NB4 (cell line): ENCODE measurements at regions not wholly inside any gene's neighbourhood (a gene's known extent, or its start where the extent isn't known, plus 50 kb on each side); places are given as distances from the start of the nearest gene placed in this dataset.

Experiments
- DNase-seq: peaks from one replicate; pipeline ENCODE4 v3.0.0; 2010; ENCODE audit warnings: low read depth
- H3K4me3 ChIP-seq: one replicate; pipeline ENCODE4 v1.5.1; 2011; ENCODE audit warnings: mild to moderate bottlenecking, low read depth, low read length, moderate library complexity
- MYC ChIP-seq: IDR thresholded peaks from 2 replicates; pipeline ENCODE4 v1.6.1; 2011; ENCODE audit warnings: low read depth, low read length
- POLR2A ChIP-seq: IDR thresholded peaks from 2 replicates; pipeline ENCODE4 v1.6.1; 2011; ENCODE audit warnings: mild to moderate bottlenecking; ENCODE audit not compliant: insufficient read length; ENCODE audit errors: extremely low read depth
- TF ChIP-seq, protein P1 (sequence below): IDR thresholded peaks from one replicate; pipeline ENCODE4 v1.5.1; 2012; ENCODE audit warnings: low read depth, low read length
- TF ChIP-seq, protein P2 (sequence below): IDR thresholded peaks from 2 replicates; pipeline ENCODE4 v1.6.1; 2011; ENCODE audit warnings: low read depth, low read length

DNA sequence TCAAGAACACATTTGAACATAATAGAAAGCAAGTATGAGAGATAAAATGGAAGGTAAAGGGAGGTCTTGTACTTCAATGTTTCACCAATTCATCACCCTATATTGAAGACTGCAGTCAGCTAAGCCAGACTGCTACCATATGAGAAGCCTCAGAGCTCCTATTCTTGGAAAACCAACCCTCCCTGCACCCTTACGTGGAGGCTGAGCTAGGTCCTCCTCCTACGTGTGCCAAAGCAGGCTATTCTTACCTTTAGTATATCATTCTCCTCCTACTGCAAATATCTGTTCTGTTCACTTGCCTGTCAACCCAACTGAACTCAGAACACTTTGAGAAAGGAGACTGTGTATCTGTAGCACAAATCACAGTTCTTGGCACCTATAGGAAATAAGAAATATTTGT, 255.8 kb upstream of the HNRNPA3 start:
- H3K4me3 ChIP-seq, result no peak overlapping the region
- TF ChIP-seq, protein P1, sequence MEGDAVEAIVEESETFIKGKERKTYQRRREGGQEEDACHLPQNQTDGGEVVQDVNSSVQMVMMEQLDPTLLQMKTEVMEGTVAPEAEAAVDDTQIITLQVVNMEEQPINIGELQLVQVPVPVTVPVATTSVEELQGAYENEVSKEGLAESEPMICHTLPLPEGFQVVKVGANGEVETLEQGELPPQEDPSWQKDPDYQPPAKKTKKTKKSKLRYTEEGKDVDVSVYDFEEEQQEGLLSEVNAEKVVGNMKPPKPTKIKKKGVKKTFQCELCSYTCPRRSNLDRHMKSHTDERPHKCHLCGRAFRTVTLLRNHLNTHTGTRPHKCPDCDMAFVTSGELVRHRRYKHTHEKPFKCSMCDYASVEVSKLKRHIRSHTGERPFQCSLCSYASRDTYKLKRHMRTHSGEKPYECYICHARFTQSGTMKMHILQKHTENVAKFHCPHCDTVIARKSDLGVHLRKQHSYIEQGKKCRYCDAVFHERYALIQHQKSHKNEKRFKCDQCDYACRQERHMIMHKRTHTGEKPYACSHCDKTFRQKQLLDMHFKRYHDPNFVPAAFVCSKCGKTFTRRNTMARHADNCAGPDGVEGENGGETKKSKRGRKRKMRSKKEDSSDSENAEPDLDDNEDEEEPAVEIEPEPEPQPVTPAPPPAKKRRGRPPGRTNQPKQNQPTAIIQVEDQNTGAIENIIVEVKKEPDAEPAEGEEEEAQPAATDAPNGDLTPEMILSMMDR, result no peak
- TF ChIP-seq, protein P2, sequence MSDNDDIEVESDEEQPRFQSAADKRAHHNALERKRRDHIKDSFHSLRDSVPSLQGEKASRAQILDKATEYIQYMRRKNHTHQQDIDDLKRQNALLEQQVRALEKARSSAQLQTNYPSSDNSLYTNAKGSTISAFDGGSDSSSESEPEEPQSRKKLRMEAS, result no peak
- TF ChIP-seq POLR2A, result no peak
- TF ChIP-seq MYC, result no peak
- no peak for DNase-seq

GRCh38 chr2:176959614-176960013, 253.0 kb upstream of the HNRNPA3 start:
- TF ChIP-seq POLR2A (no peak), MYC (no peak)
- TF ChIP-seq, protein P1, result no peak
- TF ChIP-seq, protein P2, result no peak
- DNase-seq, result no peak
- no peak overlapping the region for H3K4me3 ChIP-seq

DNA sequence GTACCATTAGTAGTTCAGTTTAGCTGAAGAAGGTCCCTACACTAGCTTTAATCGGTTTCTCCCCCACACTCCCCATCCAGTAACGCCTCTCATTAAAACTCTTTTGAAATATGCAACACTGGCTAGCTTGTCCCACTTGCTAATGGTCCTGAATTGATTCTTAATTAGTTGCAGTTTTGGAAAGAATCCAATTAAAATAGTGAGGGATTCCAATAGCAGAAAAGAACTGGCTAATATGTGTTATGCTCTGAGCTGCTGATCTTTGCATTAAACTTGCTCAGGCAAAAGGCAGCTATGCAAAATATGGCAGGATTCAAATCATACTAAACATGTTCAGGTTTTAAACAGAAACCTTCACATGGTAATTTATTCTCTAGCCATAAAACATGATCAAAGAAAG, 252.5 kb upstream of the HNRNPA3 start:
- H3K4me3 ChIP-seq, result no peak overlapping the region
- DNase-seq, result no peak
- no peak for TF ChIP-seq MYC
- TF ChIP-seq, protein P2, result no peak
- TF ChIP-seq, protein P1, result no peak
- TF ChIP-seq POLR2A, result no peak

GRCh38 chr2:176960736-176961520, 251.7 kb upstream of the HNRNPA3 start:
- no peak for DNase-seq
- no peak overlapping the region for H3K4me3 ChIP-seq
- TF ChIP-seq MYC (no peak), POLR2A (no peak)
- TF ChIP-seq, protein P2, result no peak
- TF ChIP-seq, protein P1, result no peak

DNA sequence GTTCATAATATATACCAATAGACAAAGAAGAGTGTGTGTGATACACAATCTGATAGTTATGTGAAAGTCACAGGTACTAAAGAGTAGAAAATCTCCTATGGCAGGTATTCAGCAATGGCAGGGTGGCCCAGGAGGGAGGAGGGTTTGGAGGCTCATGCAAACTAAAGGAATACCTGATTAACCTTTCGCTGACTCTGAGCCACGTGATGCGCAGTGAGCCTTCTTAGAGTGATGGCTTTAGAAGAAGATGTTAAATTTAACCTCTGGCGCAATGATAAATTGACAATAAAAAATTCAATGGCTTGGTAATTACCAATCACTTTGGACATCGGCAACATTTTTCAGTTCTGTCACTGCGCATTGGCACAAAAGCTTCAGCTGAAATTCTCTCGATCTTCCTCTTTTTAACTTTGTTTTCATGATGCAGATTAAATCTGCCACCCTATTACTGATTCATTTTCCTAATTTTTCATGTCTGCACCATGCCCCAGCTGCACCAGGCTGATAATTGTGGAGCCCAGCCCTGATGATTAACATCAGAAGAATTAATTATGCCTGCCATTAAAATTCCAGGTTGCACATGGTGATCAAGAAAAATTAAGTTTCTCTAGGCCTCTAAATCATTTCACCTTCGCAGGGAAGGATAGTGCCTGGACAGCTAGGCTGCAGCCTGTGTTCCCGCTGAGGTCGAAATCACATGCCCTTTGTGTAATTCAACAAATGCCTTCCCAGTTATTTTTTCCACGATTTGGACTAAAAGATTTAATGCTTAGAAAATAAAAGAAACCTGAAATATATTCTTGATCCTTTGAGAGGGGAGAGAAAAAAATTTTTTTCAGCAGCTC, 250.6 kb upstream of the HNRNPA3 start:
- H3K4me3 ChIP-seq, result no peak overlapping the region
- TF ChIP-seq, protein P2, result no peak
- TF ChIP-seq, protein P1, result no peak
- TF ChIP-seq POLR2A, result no peak
- TF ChIP-seq MYC, result no peak
- no peak for DNase-seq
